PC-9 (cell line): ENCODE measurements at regions not wholly inside any gene's neighbourhood (a gene's known extent, or its start where the extent isn't known, plus 50 kb on each side); places are given as distances from the start of the nearest gene placed in this dataset.

Source experiments
- BruUV-seq: library from RNA; stranded (reverse); fragments of 400-500 nt; replicated peaks from 2 replicates; lab custom pipeline; 2021; lab: Mats Ljungman, UMichigan
- CTCF ChIA-PET: fragments of 300-600 bp; sonication (Branson Sonifier 250); formaldehyde crosslinking; loops from one replicate; lab custom pipeline; 2022; ENCODE audit warnings: antibody characterized with exemption; lab: Charles Lee
- POLR2A ChIA-PET: fragments of 300-600 bp; sonication (Branson Sonifier 250); formaldehyde crosslinking; loops from one replicate; lab custom pipeline; 2022; ENCODE audit warnings: antibody characterized with exemption; ENCODE audit not compliant: unreplicated experiment; lab: Charles Lee
- DNase-seq, 2 experiments: peaks; one replicate each; pipeline versions ENCODE4 v3.0.0 to v3.0.0-alpha.2; 2015 to 2022; ENCODE audit warnings: mixed read lengths in 1 of 2
- H2AFZ ChIP-seq: fragments of 200-600 bp; sonication (generic); 2 replicates; pipeline ENCODE4 v1.8.1; 2017; ENCODE audit warnings: antibody characterized with exemption
- H3F3A ChIP-seq: fragments of 200-600 bp; sonication (generic); 2 replicates; pipeline ENCODE4 v1.8.1; 2017; ENCODE audit warnings: antibody characterized with exemption, mild to moderate bottlenecking, low read depth; ENCODE audit not compliant: insufficient read depth
- H3K27ac ChIP-seq: fragments of 200-600 bp; sonication (generic); 2 replicates; pipeline ENCODE4 v1.6.1; 2016; ENCODE audit warnings: mixed run types
- H3K27me3 ChIP-seq: fragments of 200-600 bp; sonication (generic); 2 replicates; pipeline ENCODE4 v1.6.1; 2016; ENCODE audit warnings: low read depth, mixed run types; ENCODE audit not compliant: insufficient read depth
- H3K36me3 ChIP-seq: fragments of 200-600 bp; sonication (generic); 2 replicates; pipeline ENCODE4 v1.6.1; 2016; ENCODE audit warnings: low read depth, mixed run types
- H3K4me1 ChIP-seq: fragments of 200-600 bp; sonication (generic); replicated peaks from 2 replicates; pipeline ENCODE4 v1.6.1; 2016; ENCODE audit warnings: mixed run types; ENCODE audit not compliant: insufficient read depth
- H3K4me2 ChIP-seq: fragments of 200-600 bp; sonication (generic); 2 replicates; pipeline ENCODE4 v1.6.1; 2017; ENCODE audit warnings: mixed run types
- H3K4me3 ChIP-seq: fragments of 200-600 bp; sonication (generic); 2 replicates; pipeline ENCODE4 v1.6.1; 2016; ENCODE audit warnings: mixed run types
- H3K79me2 ChIP-seq: fragments of 200-600 bp; sonication (generic); 2 replicates; pipeline ENCODE4 v1.6.1; 2017; ENCODE audit warnings: low read depth, mixed run types
- H3K9me2 ChIP-seq: fragments of 200-600 bp; sonication (generic); 2 replicates; pipeline ENCODE4 v1.8.1; 2017; ENCODE audit warnings: mild to moderate bottlenecking; ENCODE audit not compliant: insufficient read depth
- H3K9me3 ChIP-seq: fragments of 200-600 bp; sonication (generic); 2 replicates; pipeline ENCODE4 v1.8.1; 2016; ENCODE audit warnings: low read depth; ENCODE audit not compliant: insufficient read depth
- H4K20me1 ChIP-seq: fragments of 200-600 bp; sonication (generic); 2 replicates; pipeline ENCODE4 v1.8.1; 2017; ENCODE audit not compliant: insufficient read depth
- CTCF ChIP-seq: fragments of 200-600 bp; sonication (generic); conservative IDR thresholded peaks from 2 replicates; pipeline ENCODE4 v1.6.1; 2017; ENCODE audit warnings: mixed run types, antibody characterized with exemption, mild to moderate bottlenecking, moderate library complexity
- EZH2 ChIP-seq: fragments of 200-600 bp; sonication (generic); IDR thresholded peaks from 2 replicates; pipeline ENCODE4 v1.8.0; 2017; ENCODE audit warnings: antibody characterized with exemption, low read depth
- intact Hi-C: fragments of 100-400 bp; cut with micrococcal nuclease; formaldehyde crosslinking; loops from one replicate; pipeline ENCODE4 v1.10.0; 2022; ENCODE audit not compliant: unreplicated experiment

DNA sequence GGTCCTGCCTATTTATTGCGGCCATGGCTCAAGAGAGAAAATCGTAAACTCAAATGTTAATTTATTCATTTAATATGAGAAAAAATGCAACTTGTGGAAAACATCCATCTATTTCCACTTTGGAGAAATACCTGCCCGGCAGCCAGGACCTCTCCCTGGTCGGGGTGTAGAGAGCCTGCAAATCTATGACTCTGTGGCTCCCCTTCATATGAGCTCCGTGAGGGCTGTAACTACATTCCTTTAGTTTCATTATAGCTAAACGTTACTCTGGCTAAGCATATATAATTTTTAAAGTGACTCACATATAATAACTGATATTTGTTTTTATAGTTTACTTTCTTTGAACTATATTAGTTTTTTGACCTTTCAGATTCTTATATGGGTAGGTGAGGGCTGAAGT lies 857.8 kb upstream of the FAT3 start:
- intact Hi-C loops, result no loop called here
- H3K27ac ChIP-seq, result no peak overlapping the region
- H3K9me3 ChIP-seq, result no peaks in the 10 kb centered on the region
- H3K36me3 ChIP-seq, result no peaks in the 10 kb centered on the region
- BruUV-seq, result no TSS peak
- H3K4me2 ChIP-seq, result no peak overlapping the region
- no peaks in the 10 kb centered on the region; the same call in 1 of the 2 replicates for H3K9me2 ChIP-seq
- no peak for DNase-seq
- no peak overlapping the region for H3K4me3 ChIP-seq
- no peaks in the 10 kb centered on the region for H4K20me1 ChIP-seq
- no peaks in the 10 kb centered on the region for H3K4me1 ChIP-seq
- POLR2A ChIA-PET, result no interaction called here
- no peak for TF ChIP-seq CTCF
- no peak for TF ChIP-seq EZH2
- H3K79me2 ChIP-seq, result no peaks in the 10 kb centered on the region
- CTCF ChIA-PET, result no interaction called here
- H3F3A ChIP-seq, result no peaks in the 10 kb centered on the region
- no peak overlapping the region for H2AFZ ChIP-seq
- no peaks in the 10 kb centered on the region for H3K27me3 ChIP-seq

DNA sequence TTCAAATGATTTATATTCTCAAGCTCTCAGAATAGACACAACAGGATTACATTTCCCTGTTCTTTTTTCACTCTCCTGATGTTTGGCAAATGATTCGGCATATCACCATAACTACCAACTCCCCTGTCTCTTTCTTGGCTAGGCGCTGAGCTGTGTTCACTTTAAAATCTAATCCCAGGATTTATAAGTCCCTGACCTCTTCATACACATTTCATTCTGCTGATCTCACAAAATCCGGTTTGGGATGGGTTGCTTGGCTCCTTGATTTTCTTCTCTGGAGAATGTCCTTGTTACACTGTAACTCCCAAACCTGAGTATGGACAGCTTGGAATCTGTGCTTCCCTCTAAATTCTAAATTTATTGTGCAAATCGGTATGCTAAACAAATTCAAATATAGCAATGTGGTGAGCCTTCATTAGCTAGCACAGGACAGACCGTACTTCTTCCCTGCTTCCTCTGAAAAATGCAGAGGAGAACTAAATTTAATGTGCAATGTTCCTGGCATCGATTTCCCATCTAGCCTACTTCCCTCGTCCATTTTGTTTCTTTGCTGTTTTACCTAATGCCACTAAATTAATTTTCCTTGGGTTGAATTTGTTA lies 858.5 kb upstream of the FAT3 start:
- intact Hi-C loops, result no loop called here
- no peaks in the 10 kb centered on the region for H3K4me1 ChIP-seq
- CTCF ChIA-PET, result no interaction called here

DNA sequence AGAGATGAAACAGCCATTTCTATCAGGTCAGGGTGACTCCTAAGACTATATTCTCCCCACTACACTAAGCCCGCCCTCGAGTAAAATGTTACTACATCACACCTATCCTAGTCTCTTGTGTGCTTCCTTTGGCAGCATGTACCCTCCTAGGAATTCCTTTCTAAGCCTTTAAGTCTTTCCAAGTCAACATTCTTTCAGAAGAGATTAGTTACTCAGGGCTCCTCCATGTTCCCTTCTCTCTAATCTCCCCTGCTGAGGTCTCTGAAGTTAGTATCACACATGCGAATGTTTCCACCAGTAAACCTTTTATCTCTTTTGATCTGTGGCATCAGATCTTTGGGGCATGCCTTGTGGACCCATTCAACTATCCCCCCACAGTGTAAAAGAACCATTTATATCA lies 873.7 kb upstream of the FAT3 start:
- ChIA-PET POLR2A (no interaction called here), CTCF (no interaction called here)
- no peak overlapping the region; the same call in 1 of the 2 replicates for H2AFZ ChIP-seq
- no peaks in the 10 kb centered on the region for H3K9me2 ChIP-seq
- no peaks in the 10 kb centered on the region for H3F3A ChIP-seq
- H3K27me3 ChIP-seq, result no peaks in the 10 kb centered on the region
- H3K36me3 ChIP-seq, result no peaks in the 10 kb centered on the region
- TF ChIP-seq CTCF (no peak), EZH2 (no peak)
- H3K4me2 ChIP-seq, result no peak overlapping the region
- DNase-seq, result no peak
- H4K20me1 ChIP-seq, result no peaks in the 10 kb centered on the region
- BruUV-seq, result no TSS peak
- intact Hi-C loops, result no loop called here
- no peak overlapping the region for H3K27ac ChIP-seq
- H3K79me2 ChIP-seq, result no peaks in the 10 kb centered on the region
- no peak overlapping the region for H3K4me3 ChIP-seq
- H3K9me3 ChIP-seq, result 0 out of 2 replicates have a peak, but pooled peaks cover 5% of the 10 kb centered on the region
- H3K4me1 ChIP-seq, result no peaks in the 10 kb centered on the region

More for the DNA sequence above, 858.5 kb upstream of the FAT3 start:
- H3K27ac ChIP-seq, result no peak overlapping the region
- no peak overlapping the region for H3K4me2 ChIP-seq
- H3K27me3 ChIP-seq, result no peaks in the 10 kb centered on the region
- H4K20me1 ChIP-seq, result no peaks in the 10 kb centered on the region
- TF ChIP-seq EZH2 (no peak), CTCF (no peak)
- DNase-seq, result no peak
- no TSS peak for BruUV-seq
- POLR2A ChIA-PET, result no interaction called here
- H2AFZ ChIP-seq, result no peak overlapping the region; the same call in 1 of the 2 replicates
- H3K9me2 ChIP-seq, result no peaks in the 10 kb centered on the region; the same call in 1 of the 2 replicates
- H3K79me2 ChIP-seq, result no peaks in the 10 kb centered on the region
- H3K4me3 ChIP-seq, result no peak overlapping the region
- H3F3A ChIP-seq, result no peaks in the 10 kb centered on the region
- no peaks in the 10 kb centered on the region for H3K36me3 ChIP-seq
- no peaks in the 10 kb centered on the region for H3K9me3 ChIP-seq
